ENCODE measurements at regions not wholly inside any gene's neighbourhood (a gene's known extent, or its start where the extent isn't known, plus 50 kb on each side); places are given as distances from the start of the nearest gene placed in this dataset.

GRCh38 chr2:8558096-8558495, 123.8 kb upstream of the ID2 start:
- TF ChIP-seq, protein P1, sequence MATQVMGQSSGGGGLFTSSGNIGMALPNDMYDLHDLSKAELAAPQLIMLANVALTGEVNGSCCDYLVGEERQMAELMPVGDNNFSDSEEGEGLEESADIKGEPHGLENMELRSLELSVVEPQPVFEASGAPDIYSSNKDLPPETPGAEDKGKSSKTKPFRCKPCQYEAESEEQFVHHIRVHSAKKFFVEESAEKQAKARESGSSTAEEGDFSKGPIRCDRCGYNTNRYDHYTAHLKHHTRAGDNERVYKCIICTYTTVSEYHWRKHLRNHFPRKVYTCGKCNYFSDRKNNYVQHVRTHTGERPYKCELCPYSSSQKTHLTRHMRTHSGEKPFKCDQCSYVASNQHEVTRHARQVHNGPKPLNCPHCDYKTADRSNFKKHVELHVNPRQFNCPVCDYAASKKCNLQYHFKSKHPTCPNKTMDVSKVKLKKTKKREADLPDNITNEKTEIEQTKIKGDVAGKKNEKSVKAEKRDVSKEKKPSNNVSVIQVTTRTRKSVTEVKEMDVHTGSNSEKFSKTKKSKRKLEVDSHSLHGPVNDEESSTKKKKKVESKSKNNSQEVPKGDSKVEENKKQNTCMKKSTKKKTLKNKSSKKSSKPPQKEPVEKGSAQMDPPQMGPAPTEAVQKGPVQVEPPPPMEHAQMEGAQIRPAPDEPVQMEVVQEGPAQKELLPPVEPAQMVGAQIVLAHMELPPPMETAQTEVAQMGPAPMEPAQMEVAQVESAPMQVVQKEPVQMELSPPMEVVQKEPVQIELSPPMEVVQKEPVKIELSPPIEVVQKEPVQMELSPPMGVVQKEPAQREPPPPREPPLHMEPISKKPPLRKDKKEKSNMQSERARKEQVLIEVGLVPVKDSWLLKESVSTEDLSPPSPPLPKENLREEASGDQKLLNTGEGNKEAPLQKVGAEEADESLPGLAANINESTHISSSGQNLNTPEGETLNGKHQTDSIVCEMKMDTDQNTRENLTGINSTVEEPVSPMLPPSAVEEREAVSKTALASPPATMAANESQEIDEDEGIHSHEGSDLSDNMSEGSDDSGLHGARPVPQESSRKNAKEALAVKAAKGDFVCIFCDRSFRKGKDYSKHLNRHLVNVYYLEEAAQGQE (IDR thresholded peaks at IDR 0.05; ENCODE audit: low read depth) = no peak
- TF ChIP-seq TCF12 (IDR thresholded peaks at IDR 0.05; ENCODE audit: low read depth) = no peak

DNA sequence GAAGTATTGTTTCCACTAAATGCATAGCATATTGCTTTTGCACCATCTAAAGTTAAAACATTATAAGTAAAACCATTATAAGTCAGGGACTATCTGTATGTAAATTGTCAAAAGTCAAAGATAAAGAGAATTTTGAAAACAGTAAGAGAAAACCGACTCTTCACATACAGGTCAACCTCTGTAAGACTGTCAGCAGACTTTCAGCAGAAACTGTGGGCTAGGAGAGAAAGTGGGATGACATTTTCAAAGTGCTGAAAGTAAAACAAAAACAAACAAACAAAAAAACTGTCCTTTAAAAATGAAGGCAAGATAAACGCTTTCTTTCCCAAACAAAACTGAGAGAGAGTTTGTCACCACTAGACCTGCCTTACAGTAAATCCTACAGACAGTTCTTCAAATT, 122.9 kb upstream of the ID2 start:
- TF ChIP-seq TAF1 (IDR thresholded peaks at IDR 0.05; ENCODE audit: low read depth) (no peak), CEBPB (IDR thresholded peaks at IDR 0.05) (no peak), YY1 (IDR thresholded peaks at IDR 0.05; ENCODE audit: low read depth) (no peak), ZBTB7A (IDR thresholded peaks at IDR 0.05; ENCODE audit: low read depth) (no peak), EGR1 (IDR thresholded peaks at IDR 0.05) (no peak)
- TF ChIP-seq, protein P2, sequence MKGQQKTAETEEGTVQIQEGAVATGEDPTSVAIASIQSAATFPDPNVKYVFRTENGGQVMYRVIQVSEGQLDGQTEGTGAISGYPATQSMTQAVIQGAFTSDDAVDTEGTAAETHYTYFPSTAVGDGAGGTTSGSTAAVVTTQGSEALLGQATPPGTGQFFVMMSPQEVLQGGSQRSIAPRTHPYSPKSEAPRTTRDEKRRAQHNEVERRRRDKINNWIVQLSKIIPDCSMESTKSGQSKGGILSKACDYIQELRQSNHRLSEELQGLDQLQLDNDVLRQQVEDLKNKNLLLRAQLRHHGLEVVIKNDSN (IDR thresholded peaks at IDR 0.05) = no peak

GRCh38 chr2:8559805-8560204, 122.1 kb upstream of the ID2 start:
- TF ChIP-seq, protein P3, sequence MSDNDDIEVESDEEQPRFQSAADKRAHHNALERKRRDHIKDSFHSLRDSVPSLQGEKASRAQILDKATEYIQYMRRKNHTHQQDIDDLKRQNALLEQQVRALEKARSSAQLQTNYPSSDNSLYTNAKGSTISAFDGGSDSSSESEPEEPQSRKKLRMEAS (IDR thresholded peaks at IDR 0.05) = no peak
- TF ChIP-seq EGR1 (IDR thresholded peaks at IDR 0.05) (no peak), NFIC (IDR thresholded peaks at IDR 0.05) (no peak), CREB1 (IDR thresholded peaks at IDR 0.05; ENCODE audit: low read depth) (no peak), TEAD4 (IDR thresholded peaks at IDR 0.05) (no peak), FOXM1 (IDR thresholded peaks at IDR 0.05; ENCODE audit: borderline replicate concordance, low read depth) (no peak), RAD21 (IDR thresholded peaks at IDR 0.05; ENCODE audit: low read depth) (no peak), TCF12 (IDR thresholded peaks at IDR 0.05; ENCODE audit: low read depth) (no peak), TAF1 (IDR thresholded peaks at IDR 0.05; ENCODE audit: low read depth) (no peak), YY1 (IDR thresholded peaks at IDR 0.05; ENCODE audit: low read depth) (no peak), EP300 (IDR thresholded peaks at IDR 0.05; ENCODE audit: borderline replicate concordance) (no peak), ZBTB7A (IDR thresholded peaks at IDR 0.05; ENCODE audit: low read depth) (no peak), CEBPB (IDR thresholded peaks at IDR 0.05) (no peak)
- TF ChIP-seq, protein P1 (IDR thresholded peaks at IDR 0.05; ENCODE audit: low read depth) = no peak
- TF ChIP-seq, protein P2 (IDR thresholded peaks at IDR 0.05) = no peak

- TF ChIP-seq FOXM1 (IDR thresholded peaks at IDR 0.05; ENCODE audit: borderline replicate concordance, low read depth) (no peak), CEBPB (IDR thresholded peaks at IDR 0.05) (no peak), TEAD4 (IDR thresholded peaks at IDR 0.05) (no peak), RAD21 (IDR thresholded peaks at IDR 0.05; ENCODE audit: low read depth) (no peak), TAF1 (IDR thresholded peaks at IDR 0.05; ENCODE audit: low read depth) (no peak), ZBTB7A (IDR thresholded peaks at IDR 0.05; ENCODE audit: low read depth) (no peak), NFIC (IDR thresholded peaks at IDR 0.05) (no peak), EGR1 (IDR thresholded peaks at IDR 0.05) (no peak), YY1 (IDR thresholded peaks at IDR 0.05; ENCODE audit: low read depth) (no peak), EP300 (IDR thresholded peaks at IDR 0.05; ENCODE audit: borderline replicate concordance) (no peak), CREB1 (IDR thresholded peaks at IDR 0.05; ENCODE audit: low read depth) (no peak)
- TF ChIP-seq, protein P3 (IDR thresholded peaks at IDR 0.05) = no peak
- TF ChIP-seq, protein P1 (IDR thresholded peaks at IDR 0.05; ENCODE audit: low read depth) = no peak
Measured at GRCh38 chr2:8563814-8564474, 117.9 kb upstream of the ID2 start.

DNA sequence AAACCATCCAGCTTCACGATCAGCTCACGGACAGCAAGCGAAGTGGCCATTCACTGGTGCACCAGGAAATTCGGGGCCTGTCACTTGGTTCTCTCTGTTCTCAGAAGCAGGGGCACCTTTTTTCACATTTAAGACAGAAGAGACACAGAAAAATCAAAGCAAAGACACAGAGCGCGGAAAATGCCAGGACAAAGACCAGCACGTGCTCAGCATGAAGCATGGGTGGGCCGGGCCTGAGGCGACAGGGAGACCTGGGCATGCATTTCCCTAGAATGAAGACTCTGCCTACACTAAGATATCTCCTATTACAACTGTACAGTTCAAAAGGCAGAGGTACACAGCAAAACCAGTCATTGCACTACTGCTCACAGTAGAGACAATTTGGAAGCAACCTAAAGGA, 117.4 kb upstream of the ID2 start:
- no peak for TF ChIP-seq YY1 (IDR thresholded peaks at IDR 0.05; ENCODE audit: low read depth)
